ENCODE measurements at regions not wholly inside any gene's neighbourhood (a gene's known extent, or its start where the extent isn't known, plus 50 kb on each side); places are given as distances from the start of the nearest gene placed in this dataset.

- no peaks in the 10 kb centered on the region for H3K9me3 ChIP-seq (ENCODE audit: control insufficient read depth, insufficient read depth, low read length)
- no peaks in the 10 kb centered on the region for H3K4me1 ChIP-seq (ENCODE audit: control insufficient read depth, insufficient read depth, low read length)
- H3K4me3 ChIP-seq (ENCODE audit: insufficient read depth, low read depth, low read length), result no peak overlapping the region
- no peak overlapping the region for H3K23ac ChIP-seq (ENCODE audit: low read depth, low read length)
- H2BK20ac ChIP-seq (ENCODE audit: low read depth, low read length), result no peak overlapping the region
- no peak overlapping the region for H4K5ac ChIP-seq (ENCODE audit: low read depth, low read length)
- WGBS, 2 experiments (ENCODE audit: extremely low coverage in 2 of 2, insufficient read length in 1 of 2), result no CpG with 5 or more reads among the region's 5 CpGs
- no peak overlapping the region for H2BK120ac ChIP-seq (ENCODE audit: low read depth, low read length)
- no peak overlapping the region for H2AK5ac ChIP-seq (ENCODE audit: low read depth, low read length)
- ChIA-PET CTCF (no interaction called here), POLR2A (ENCODE audit: unreplicated experiment) (no interaction called here)
- dilution Hi-C loops (cut with HindIII; ENCODE audit: low sequenced_read_pairs, unreplicated experiment) (no loop called here), in situ Hi-C loops (cut with MboI; ENCODE audit: low sequenced_read_pairs) (no loop called here), intact Hi-C loops (cut with micrococcal nuclease) (no loop called here)
- no peaks in the 10 kb centered on the region for H4K20me1 ChIP-seq (ENCODE audit: insufficient read depth, low read length)
- H3K14ac ChIP-seq (replicated peaks; ENCODE audit: low read depth, low read length), result no peak overlapping the region
- no peak overlapping the region for H4K8ac ChIP-seq (ENCODE audit: low read depth in 2 of 2, low read length in 2 of 2)
- TF ChIP-seq RFX5 (IDR thresholded peaks at IDR 0.05; ENCODE audit: low read depth, low read length) (no peak), MAZ (IDR thresholded peaks at IDR 0.05; ENCODE audit: borderline replicate concordance, low read depth, low read length) (no peak), SMC3 (IDR thresholded peaks at IDR 0.05; ENCODE audit: low read depth, low read length) (no peak), CHD1 (IDR thresholded peaks at IDR 0.05; ENCODE audit: low read depth, low read length) (no peak), POLR2A (IDR thresholded peaks at IDR 0.05; ENCODE audit: low read depth, low read length) (no peak), MAFK (IDR thresholded peaks at IDR 0.05; ENCODE audit: low read depth, low read length) (no peak), USF2 (IDR thresholded peaks at IDR 0.05; ENCODE audit: low read depth, low read length) (no peak), FOS (IDR thresholded peaks at IDR 0.05; ENCODE audit: low read depth, low read length) (no peak), RCOR1 (IDR thresholded peaks at IDR 0.05; ENCODE audit: insufficient replicate concordance, low read length) (no peak), RAD21 (IDR thresholded peaks at IDR 0.05; ENCODE audit: low read length) (no peak), BHLHE40 (IDR thresholded peaks at IDR 0.05; ENCODE audit: low read depth, low read length) (no peak), CEBPB (IDR thresholded peaks at IDR 0.05; ENCODE audit: low read depth, low read length) (no peak), NFE2L2 (IDR thresholded peaks at IDR 0.05; ENCODE audit: low read depth, low read length) (no peak), ELK1 (IDR thresholded peaks at IDR 0.05; ENCODE audit: borderline replicate concordance, low read depth, low read length) (no peak), MXI1 (IDR thresholded peaks at IDR 0.05; ENCODE audit: borderline replicate concordance, low read depth, low read length) (no peak)
- TF ChIP-seq, protein P1, sequence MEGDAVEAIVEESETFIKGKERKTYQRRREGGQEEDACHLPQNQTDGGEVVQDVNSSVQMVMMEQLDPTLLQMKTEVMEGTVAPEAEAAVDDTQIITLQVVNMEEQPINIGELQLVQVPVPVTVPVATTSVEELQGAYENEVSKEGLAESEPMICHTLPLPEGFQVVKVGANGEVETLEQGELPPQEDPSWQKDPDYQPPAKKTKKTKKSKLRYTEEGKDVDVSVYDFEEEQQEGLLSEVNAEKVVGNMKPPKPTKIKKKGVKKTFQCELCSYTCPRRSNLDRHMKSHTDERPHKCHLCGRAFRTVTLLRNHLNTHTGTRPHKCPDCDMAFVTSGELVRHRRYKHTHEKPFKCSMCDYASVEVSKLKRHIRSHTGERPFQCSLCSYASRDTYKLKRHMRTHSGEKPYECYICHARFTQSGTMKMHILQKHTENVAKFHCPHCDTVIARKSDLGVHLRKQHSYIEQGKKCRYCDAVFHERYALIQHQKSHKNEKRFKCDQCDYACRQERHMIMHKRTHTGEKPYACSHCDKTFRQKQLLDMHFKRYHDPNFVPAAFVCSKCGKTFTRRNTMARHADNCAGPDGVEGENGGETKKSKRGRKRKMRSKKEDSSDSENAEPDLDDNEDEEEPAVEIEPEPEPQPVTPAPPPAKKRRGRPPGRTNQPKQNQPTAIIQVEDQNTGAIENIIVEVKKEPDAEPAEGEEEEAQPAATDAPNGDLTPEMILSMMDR (conservative IDR thresholded peaks at IDR 0.05; ENCODE audit: low read depth, low read length), result no peak
- BruUV-seq (replicated peaks), result no TSS peak
- H4K91ac ChIP-seq (ENCODE audit: insufficient read depth, low read depth, low read length), result no peak overlapping the region
- H3K4ac ChIP-seq (ENCODE audit: low read depth, low read length), result no peak overlapping the region
- ATAC-seq (ENCODE audit: low read depth) (no peak), DNase-seq (no peak)
- no peaks in the 10 kb centered on the region for H3K9me1 ChIP-seq (ENCODE audit: insufficient read depth, low read length)
- H3K27ac ChIP-seq (ENCODE audit: insufficient read depth, low read length), result no peak overlapping the region
- no peaks in the 10 kb centered on the region; the same call in 1 of the 2 replicates for H3K27me3 ChIP-seq (ENCODE audit: control insufficient read depth, insufficient read depth, low read length)
- no peak overlapping the region for H2AK9ac ChIP-seq (replicated peaks; ENCODE audit: low read depth, low read length, poor library complexity)
- no peak overlapping the region for H2AFZ ChIP-seq (replicated peaks; ENCODE audit: low read length, poor library complexity)
- no peaks in the 10 kb centered on the region for H3K36me3 ChIP-seq (ENCODE audit: control insufficient read depth, insufficient read depth, low read length)
- no peaks in the 10 kb centered on the region for H3K79me1 ChIP-seq (ENCODE audit: low read depth in 1 of 2, low read length in 2 of 2)
- no peak overlapping the region for H3K56ac ChIP-seq (ENCODE audit: extremely low read depth, insufficient read depth, low read length)
- no peak overlapping the region for H2BK5ac ChIP-seq (ENCODE audit: low read depth, low read length, poor library complexity, severe bottlenecking)
- no peak overlapping the region for H3K9ac ChIP-seq (ENCODE audit: low read depth, low read length)
- no peak overlapping the region for H3K18ac ChIP-seq (ENCODE audit: low read depth, low read length)
- H3K4me2 ChIP-seq (ENCODE audit: low read depth, low read length), result no peak overlapping the region
- no peak overlapping the region for H2BK15ac ChIP-seq (ENCODE audit: low read depth, low read length)
Observed at GRCh38 chr11:45459491-45459890, 173.3 kb upstream of the SYT13 start.

Measured in IMR-90 (cell line).